ENCODE measurements at regions not wholly inside any gene's neighbourhood (a gene's known extent, or its start where the extent isn't known, plus 50 kb on each side); places are given as distances from the start of the nearest gene placed in this dataset.

DNA sequence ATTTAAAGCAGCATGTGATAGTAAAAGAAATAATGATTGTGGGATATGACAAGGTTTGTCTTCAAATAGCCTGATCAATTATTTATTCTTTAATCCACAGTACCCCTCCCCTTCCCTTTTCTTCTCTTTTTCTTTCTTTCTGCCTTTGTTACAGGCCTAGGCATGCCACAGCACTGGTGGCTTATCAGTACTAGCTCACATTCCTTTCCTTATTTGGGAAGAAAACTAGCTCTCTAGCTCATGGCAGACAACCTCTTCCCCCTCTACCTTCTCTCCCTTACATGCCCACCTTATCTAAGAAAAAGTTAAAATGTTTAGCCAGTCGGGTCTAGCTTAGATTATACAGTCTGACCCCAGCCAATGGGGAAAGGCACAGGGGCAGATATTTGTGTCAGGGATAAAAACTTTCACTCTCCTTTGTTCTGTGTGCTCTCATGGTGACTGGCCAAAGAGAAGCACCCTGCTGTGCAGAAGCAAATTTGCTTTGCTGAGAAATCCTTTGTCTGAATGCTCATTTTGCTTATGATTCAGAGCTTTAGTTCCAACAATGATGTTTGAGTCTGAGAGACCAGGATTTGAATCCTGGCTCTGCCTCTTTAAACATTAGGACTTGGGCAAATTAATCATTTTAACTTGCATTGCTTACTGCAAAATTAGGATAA, 75.8 kb upstream of the CDH12 start:
- H3K36me3 ChIP-seq (ENCODE audit: insufficient read depth, low read length): no peaks in the 10 kb centered on the region
- no peak overlapping the region for H3K9ac ChIP-seq (ENCODE audit: low read depth, low read length)
- no peaks in the 10 kb centered on the region for H3K4me1 ChIP-seq (ENCODE audit: insufficient read depth, low read length)
- peaks cover 6% of the 10 kb centered on the region for H3K9me3 ChIP-seq (ENCODE audit: control insufficient read depth, insufficient read depth, low read length)

DNA sequence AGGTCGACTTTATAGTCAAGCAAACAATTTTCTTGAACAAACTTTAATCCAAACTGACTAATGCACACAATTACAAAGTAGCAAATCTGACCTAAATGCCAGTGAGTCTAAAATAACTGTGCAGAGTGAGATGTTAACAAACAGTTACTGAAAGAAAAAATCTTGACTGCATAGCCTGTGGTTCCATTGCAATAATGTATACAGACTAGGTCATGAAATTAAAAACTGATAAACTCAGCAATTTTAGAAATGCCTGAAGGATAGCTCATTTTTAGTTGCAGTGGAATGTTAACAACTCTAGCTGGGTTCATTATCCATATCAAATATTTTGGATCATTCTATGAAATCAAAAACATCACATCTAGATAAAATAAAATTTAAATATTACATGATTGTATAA, 73.4 kb upstream of the CDH12 start:
- Histone ChIP-seq H3K9ac (ENCODE audit: low read depth, low read length) (no peak overlapping the region), H3K36me3 (ENCODE audit: insufficient read depth, low read length) (no peaks in the 10 kb centered on the region), H3K9me3 (ENCODE audit: control insufficient read depth, insufficient read depth, low read length) (peaks cover 6% of the 10 kb centered on the region), H3K4me1 (ENCODE audit: insufficient read depth, low read length) (no peaks in the 10 kb centered on the region)

DNA sequence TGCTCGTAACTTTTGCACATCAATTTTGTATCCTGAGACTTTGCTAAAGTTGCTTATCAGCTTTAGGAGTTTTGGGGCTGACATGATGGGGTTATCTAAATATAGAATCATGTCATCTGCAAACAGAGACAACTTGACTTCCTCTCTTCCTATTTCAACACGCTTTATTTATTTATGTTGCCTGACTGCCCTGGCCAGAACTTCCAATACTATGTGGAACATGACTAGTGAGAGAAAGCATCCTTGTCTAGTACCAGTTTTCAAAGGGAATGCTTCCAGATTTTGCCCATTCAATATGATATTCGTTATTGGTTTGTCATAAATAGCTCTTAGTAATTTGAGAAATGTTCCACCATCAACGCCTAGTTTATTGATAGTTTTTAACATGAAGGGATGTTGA, 65.4 kb upstream of the CDH12 start:
- H3K9me3 ChIP-seq (ENCODE audit: control insufficient read depth, insufficient read depth, low read length): no peaks in the 10 kb centered on the region
- H3K36me3 ChIP-seq (ENCODE audit: insufficient read depth, low read length): no peaks in the 10 kb centered on the region
- no peaks in the 10 kb centered on the region for H3K4me1 ChIP-seq (ENCODE audit: insufficient read depth, low read length)
- H3K9ac ChIP-seq (ENCODE audit: low read depth, low read length): no peak overlapping the region

- no peaks in the 10 kb centered on the region for H3K9me3 ChIP-seq (ENCODE audit: control insufficient read depth, insufficient read depth, low read length)
- no peak overlapping the region for H3K9ac ChIP-seq (ENCODE audit: low read depth, low read length)
- H3K4me1 ChIP-seq (ENCODE audit: insufficient read depth, low read length): peaks cover under 1% of the 10 kb centered on the region; the same call in 1 of the 2 replicates
- H3K36me3 ChIP-seq (ENCODE audit: insufficient read depth, low read length): no peaks in the 10 kb centered on the region
These were observed 63.2 kb upstream of the CDH12 start for GRCh38 chr5:22916393-22916792.

- H3K36me3 ChIP-seq (ENCODE audit: insufficient read depth, low read length): no peaks in the 10 kb centered on the region
- peaks cover 8% of the 10 kb centered on the region; the same call in 1 of the 2 replicates for H3K4me1 ChIP-seq (ENCODE audit: insufficient read depth, low read length)
- no peak overlapping the region for H3K9ac ChIP-seq (ENCODE audit: low read depth, low read length)
- no peaks in the 10 kb centered on the region for H3K9me3 ChIP-seq (ENCODE audit: control insufficient read depth, insufficient read depth, low read length)
These were observed 57.9 kb upstream of the CDH12 start for GRCh38 chr5:22911019-22911418.

DNA sequence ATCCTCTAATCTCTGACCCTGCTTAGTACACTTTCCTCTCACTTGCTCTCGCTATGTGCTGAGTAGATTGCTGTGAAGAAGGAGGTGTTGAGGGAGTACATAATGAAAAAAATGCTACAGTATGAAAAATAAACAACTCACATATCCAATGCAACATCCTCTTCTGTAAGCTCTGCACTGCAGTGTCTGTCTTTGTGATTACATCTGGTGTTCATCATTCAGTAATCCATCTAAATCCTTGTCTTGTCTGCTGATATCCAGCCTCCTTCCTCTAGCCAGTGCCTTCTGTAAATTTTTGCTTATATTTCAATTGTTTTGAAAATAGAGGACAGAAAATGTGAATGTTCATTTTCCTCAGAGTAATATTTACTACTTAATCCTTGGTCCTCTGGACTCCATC, 57.4 kb upstream of the CDH12 start:
- Histone ChIP-seq H3K9ac (ENCODE audit: low read depth, low read length) (no peak overlapping the region), H3K36me3 (ENCODE audit: insufficient read depth, low read length) (no peaks in the 10 kb centered on the region), H3K9me3 (ENCODE audit: control insufficient read depth, insufficient read depth, low read length) (no peaks in the 10 kb centered on the region), H3K4me1 (ENCODE audit: insufficient read depth, low read length) (peaks cover 8% of the 10 kb centered on the region; the same call in 1 of the 2 replicates)

DNA sequence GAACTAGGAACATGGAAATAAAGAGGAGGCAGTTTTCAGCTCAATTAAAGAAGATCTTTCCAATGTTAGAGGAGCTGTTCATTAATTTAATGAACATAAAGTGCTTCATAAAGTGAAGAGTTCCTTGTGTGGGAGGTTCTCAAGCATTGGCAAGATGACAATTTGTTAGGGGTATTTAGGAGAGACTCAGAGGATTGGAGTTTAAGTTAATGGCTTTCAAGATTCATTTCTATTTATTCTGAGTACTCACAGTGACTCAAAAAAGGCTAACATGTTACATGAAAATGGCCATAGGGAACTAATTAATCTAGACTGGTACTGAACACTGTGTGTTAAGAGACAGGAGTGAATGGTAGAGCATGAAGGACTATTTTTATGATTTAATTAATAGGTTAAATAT, 55.4 kb upstream of the CDH12 start:
- Histone ChIP-seq H3K4me1 (ENCODE audit: insufficient read depth, low read length) (peaks cover 8% of the 10 kb centered on the region; the same call in 1 of the 2 replicates), H3K9me3 (ENCODE audit: control insufficient read depth, insufficient read depth, low read length) (no peaks in the 10 kb centered on the region), H3K9ac (ENCODE audit: low read depth, low read length) (no peak overlapping the region)

GRCh38 chr5:22908129-22908528, 55.0 kb upstream of the CDH12 start:
- Histone ChIP-seq H3K9me3 (ENCODE audit: control insufficient read depth, insufficient read depth, low read length) (no peaks in the 10 kb centered on the region), H3K4me1 (ENCODE audit: insufficient read depth, low read length) (peaks cover 8% of the 10 kb centered on the region; the same call in 1 of the 2 replicates), H3K36me3 (ENCODE audit: insufficient read depth, low read length) (no peaks in the 10 kb centered on the region), H3K9ac (ENCODE audit: low read depth, low read length) (no peak overlapping the region)

More for the DNA sequence above, 55.4 kb upstream of the CDH12 start:
- no peaks in the 10 kb centered on the region for H3K36me3 ChIP-seq (ENCODE audit: insufficient read depth, low read length)
